Activated T-helper 17 cell treated with anti-CD3 and anti-CD28 coated beads, Interleukin-2, amount 50 U/mL, for 72 hours (primary cell): ENCODE measurements at regions not wholly inside any gene's neighbourhood (a gene's known extent, or its start where the extent isn't known, plus 50 kb on each side); places are given as distances from the start of the nearest gene placed in this dataset.

Experiments
- ATAC-seq: fragments of 150-1000 bp; cut with Tn5 transposase; replicated peaks from 2 replicates; pipeline ENCODE4 v1.10.0; 2021; ENCODE audit warnings: mild to moderate bottlenecking, moderate library complexity
- H3K27ac Mint-ChIP-seq: one replicate; pipeline ENCODE4 v1.8.0; 2022; ENCODE audit warnings: mixed read lengths
- H3K27me3 Mint-ChIP-seq: one replicate; pipeline ENCODE4 v1.8.0; 2022; ENCODE audit warnings: mixed read lengths
- H3K36me3 Mint-ChIP-seq: one replicate; pipeline ENCODE4 v1.8.0; 2022; ENCODE audit warnings: low read depth, mild to moderate bottlenecking, mixed read lengths
- H3K4me1 Mint-ChIP-seq: one replicate; pipeline ENCODE4 v1.8.0; 2022; ENCODE audit warnings: mixed read lengths
- H3K4me3 Mint-ChIP-seq: one replicate; pipeline ENCODE4 v1.8.0; 2022; ENCODE audit warnings: mild to moderate bottlenecking, mixed read lengths
- H3K9me3 Mint-ChIP-seq: one replicate; pipeline ENCODE4 v1.8.0; 2022; ENCODE audit warnings: mixed read lengths

GRCh38 chr13:106400289-106400688 lies 135.2 kb downstream of the EFNB2 start:
- peaks cover 22% of the 10 kb centered on the region for H3K27me3 Mint-ChIP-seq
- ATAC-seq, result no peak
- no peaks in the 10 kb centered on the region for H3K4me1 Mint-ChIP-seq
- H3K4me3 Mint-ChIP-seq, result no peak overlapping the region
- no peaks in the 10 kb centered on the region for H3K36me3 Mint-ChIP-seq
- H3K27ac Mint-ChIP-seq, result no peak overlapping the region
- H3K9me3 Mint-ChIP-seq, result peaks cover 3% of the 10 kb centered on the region

GRCh38 chr13:106398289-106398688 lies 137.2 kb downstream of the EFNB2 start:
- H3K9me3 Mint-ChIP-seq, result peaks cover 3% of the 10 kb centered on the region
- H3K4me1 Mint-ChIP-seq, result no peaks in the 10 kb centered on the region
- H3K27me3 Mint-ChIP-seq, result peaks cover 21% of the 10 kb centered on the region
- no peak overlapping the region for H3K4me3 Mint-ChIP-seq
- no peaks in the 10 kb centered on the region for H3K36me3 Mint-ChIP-seq
- no peak overlapping the region for H3K27ac Mint-ChIP-seq
- no peak for ATAC-seq

DNA sequence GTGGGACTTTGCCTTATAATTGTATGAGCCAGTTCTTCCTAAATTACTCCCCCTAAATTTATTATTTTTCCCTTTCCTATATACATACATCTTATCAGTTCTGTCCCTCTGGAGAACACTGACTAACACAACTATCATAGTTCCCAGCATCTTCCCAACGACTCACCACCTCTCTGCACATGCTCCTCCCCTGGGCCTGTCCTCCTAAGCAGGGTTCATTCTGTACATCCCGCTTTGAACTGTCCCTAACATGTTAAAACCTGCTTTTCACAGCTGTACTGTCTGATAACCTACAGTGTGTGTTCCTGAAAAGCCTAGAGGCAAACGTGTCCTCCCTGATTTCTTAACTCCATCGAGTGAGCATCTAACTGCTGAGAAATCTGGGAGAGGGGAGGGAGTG lies 141.7 kb downstream of the EFNB2 start:
- ATAC-seq, result no peak
- Mint-ChIP-seq H3K4me3 (no peak overlapping the region), H3K36me3 (no peaks in the 10 kb centered on the region), H3K27ac (no peak overlapping the region), H3K27me3 (peaks cover 10% of the 10 kb centered on the region), H3K4me1 (no peaks in the 10 kb centered on the region), H3K9me3 (no peaks in the 10 kb centered on the region)

- no peak overlapping the region for H3K27ac Mint-ChIP-seq
- H3K9me3 Mint-ChIP-seq, result no peaks in the 10 kb centered on the region
- H3K36me3 Mint-ChIP-seq, result no peaks in the 10 kb centered on the region
- peaks cover 9% of the 10 kb centered on the region for H3K27me3 Mint-ChIP-seq
- no peaks in the 10 kb centered on the region for H3K4me1 Mint-ChIP-seq
- H3K4me3 Mint-ChIP-seq, result no peak overlapping the region
- no peak for ATAC-seq
Measured at GRCh38 chr13:106391681-106392080, 143.8 kb downstream of the EFNB2 start.

DNA sequence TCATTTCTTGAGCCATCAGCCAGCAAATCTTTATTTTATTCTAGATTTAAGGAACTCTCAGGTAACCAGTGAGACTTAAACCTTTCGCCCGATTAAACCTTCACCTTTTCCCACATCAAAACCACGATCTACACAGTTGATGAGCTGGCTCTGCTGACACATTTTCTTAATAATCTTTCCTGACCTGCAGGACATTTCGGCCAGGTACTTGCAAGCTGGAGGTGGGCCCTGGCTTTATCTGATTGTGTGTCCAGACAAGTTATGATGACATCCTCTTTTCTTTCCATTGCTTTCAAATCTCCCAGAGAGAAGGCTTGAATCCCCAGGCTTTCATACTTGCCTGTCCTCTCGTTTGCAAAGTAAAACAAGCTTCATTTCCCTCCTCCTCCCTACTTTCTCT lies 144.2 kb downstream of the EFNB2 start:
- Mint-ChIP-seq H3K4me3 (no peak overlapping the region), H3K27ac (no peak overlapping the region), H3K9me3 (no peaks in the 10 kb centered on the region), H3K36me3 (no peaks in the 10 kb centered on the region), H3K4me1 (no peaks in the 10 kb centered on the region), H3K27me3 (peaks cover 6% of the 10 kb centered on the region)
- ATAC-seq, result no peak

DNA sequence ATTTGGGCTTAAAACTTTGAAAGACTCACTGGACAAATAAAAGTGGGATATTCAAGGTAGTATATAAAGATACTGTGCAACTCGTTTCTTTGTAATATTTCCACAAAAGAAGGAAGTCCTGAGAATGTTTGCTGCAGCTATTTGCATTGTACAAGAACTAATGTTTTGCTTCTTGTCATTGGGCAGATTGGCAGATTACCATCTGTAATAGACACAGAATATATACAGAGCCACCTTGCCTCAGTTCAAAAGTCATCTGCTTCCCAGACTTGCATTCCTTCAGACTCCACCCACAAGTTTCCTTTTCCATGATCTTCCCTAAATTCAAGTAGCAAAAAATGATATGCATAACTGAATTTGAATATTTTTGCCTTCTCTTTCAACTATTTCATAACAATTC lies 145.1 kb downstream of the EFNB2 start:
- Mint-ChIP-seq H3K4me1 (no peaks in the 10 kb centered on the region), H3K9me3 (no peaks in the 10 kb centered on the region), H3K27ac (no peak overlapping the region), H3K27me3 (peaks cover 6% of the 10 kb centered on the region), H3K36me3 (no peaks in the 10 kb centered on the region), H3K4me3 (no peak overlapping the region)
- no peak for ATAC-seq

DNA sequence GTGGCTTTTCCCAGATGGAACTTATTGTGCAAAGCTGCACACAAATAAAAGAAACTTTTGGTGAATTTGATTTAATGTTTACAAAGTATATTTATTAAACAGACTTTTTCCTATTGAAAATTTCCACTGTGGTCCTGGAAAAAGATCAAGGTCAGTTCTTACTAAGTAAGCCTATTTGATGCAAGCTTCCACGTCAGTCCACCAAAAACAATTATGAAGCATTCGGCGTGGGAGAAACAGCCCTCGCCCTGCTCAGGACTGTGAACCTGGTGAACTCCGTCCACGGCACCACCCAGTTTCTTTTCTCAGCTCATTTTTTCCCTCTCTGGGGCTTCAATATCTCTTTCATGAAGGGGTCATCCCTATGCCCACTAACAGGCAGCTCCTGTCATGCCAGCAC lies 149.8 kb downstream of the EFNB2 start:
- ATAC-seq, result no peak
- Mint-ChIP-seq H3K4me3 (no peak overlapping the region), H3K27ac (no peak overlapping the region), H3K27me3 (peaks cover 6% of the 10 kb centered on the region), H3K4me1 (no peaks in the 10 kb centered on the region), H3K9me3 (no peaks in the 10 kb centered on the region), H3K36me3 (no peaks in the 10 kb centered on the region)

DNA sequence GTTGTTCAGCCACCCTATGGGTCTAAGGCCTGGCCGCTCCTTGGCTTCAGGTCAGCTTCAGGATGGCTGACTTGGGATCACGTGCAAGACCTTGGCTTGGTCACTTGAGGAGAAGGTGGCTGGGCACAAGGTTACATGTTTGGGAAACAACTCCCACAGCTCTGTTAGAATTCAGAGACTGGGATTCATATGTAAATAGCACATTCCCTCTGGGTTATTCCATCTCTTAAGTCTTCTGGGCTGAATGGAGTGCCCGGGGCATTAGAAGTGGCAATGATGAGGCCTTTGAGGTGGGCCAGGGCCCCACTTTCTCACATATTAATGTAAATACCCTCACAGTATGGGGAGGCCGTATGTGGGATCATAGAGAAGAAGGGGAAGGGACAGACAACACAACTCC lies 150.9 kb downstream of the EFNB2 start:
- Mint-ChIP-seq H3K4me1 (no peaks in the 10 kb centered on the region), H3K27ac (no peak overlapping the region), H3K27me3 (peaks cover 5% of the 10 kb centered on the region), H3K36me3 (no peaks in the 10 kb centered on the region), H3K9me3 (no peaks in the 10 kb centered on the region), H3K4me3 (no peak overlapping the region)
- ATAC-seq, result no peak

- no peaks in the 10 kb centered on the region for H3K36me3 Mint-ChIP-seq
- no peaks in the 10 kb centered on the region for H3K9me3 Mint-ChIP-seq
- ATAC-seq, result no peak
- H3K27ac Mint-ChIP-seq, result no peak overlapping the region
- H3K4me3 Mint-ChIP-seq, result no peak overlapping the region
- peaks cover 8% of the 10 kb centered on the region for H3K27me3 Mint-ChIP-seq
- H3K4me1 Mint-ChIP-seq, result no peaks in the 10 kb centered on the region
Measured at GRCh38 chr13:106383791-106384190, 151.7 kb downstream of the EFNB2 start.

DNA sequence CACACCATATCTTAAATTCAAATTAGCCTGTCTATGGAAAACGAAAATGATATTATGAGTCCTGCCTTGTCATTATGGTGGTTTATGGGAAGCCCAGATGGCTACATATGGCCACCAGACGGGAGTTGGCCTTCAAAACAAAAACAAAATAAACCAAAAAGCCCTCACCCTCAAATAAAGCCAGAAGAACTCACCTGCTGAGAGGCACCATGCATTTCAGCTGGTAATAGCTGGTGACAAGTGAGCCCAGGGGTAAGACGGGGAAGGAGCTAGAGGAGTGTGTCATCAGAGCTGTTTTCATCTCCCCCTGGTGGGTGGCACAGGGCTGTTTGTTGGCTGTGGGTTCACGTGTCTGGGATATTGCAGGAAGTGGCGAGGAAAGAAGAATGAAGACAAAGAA lies 152.9 kb downstream of the EFNB2 start:
- Mint-ChIP-seq H3K4me3 (no peak overlapping the region), H3K36me3 (no peaks in the 10 kb centered on the region), H3K4me1 (no peaks in the 10 kb centered on the region), H3K9me3 (no peaks in the 10 kb centered on the region), H3K27me3 (peaks cover 14% of the 10 kb centered on the region), H3K27ac (no peak overlapping the region)
- ATAC-seq, result no peak

DNA sequence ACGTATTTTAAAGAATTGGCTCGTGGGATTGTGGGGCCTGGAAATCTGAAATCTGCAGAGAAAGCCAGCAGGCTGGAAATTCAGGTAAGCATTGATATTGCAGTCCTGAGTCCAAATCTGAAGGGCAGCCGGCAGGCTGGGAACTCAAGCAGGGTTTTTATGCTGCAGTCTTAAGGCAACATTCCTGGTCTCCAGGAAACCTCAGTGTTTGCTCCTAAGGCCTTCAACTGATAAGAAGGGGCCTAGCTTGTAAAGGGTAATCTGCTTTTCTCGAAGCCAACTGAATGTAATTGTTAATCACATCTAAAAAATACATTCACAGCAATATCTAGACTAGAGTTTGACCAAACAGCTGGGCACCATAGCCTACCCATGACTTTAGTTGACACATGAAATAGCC lies 154.4 kb downstream of the EFNB2 start:
- H3K36me3 Mint-ChIP-seq, result no peaks in the 10 kb centered on the region

GRCh38 chr13:106377931-106378662 lies 157.4 kb downstream of the EFNB2 start:
- Mint-ChIP-seq H3K36me3 (no peaks in the 10 kb centered on the region), H3K27me3 (peaks cover 14% of the 10 kb centered on the region), H3K27ac (no peak overlapping the region), H3K9me3 (no peaks in the 10 kb centered on the region), H3K4me1 (no peaks in the 10 kb centered on the region), H3K4me3 (no peak overlapping the region)
- no peak for ATAC-seq

More for the DNA sequence above, 154.4 kb downstream of the EFNB2 start:
- ATAC-seq, result no peak
- Mint-ChIP-seq H3K27ac (no peak overlapping the region), H3K4me1 (no peaks in the 10 kb centered on the region), H3K4me3 (no peak overlapping the region), H3K9me3 (no peaks in the 10 kb centered on the region), H3K27me3 (peaks cover 14% of the 10 kb centered on the region)

DNA sequence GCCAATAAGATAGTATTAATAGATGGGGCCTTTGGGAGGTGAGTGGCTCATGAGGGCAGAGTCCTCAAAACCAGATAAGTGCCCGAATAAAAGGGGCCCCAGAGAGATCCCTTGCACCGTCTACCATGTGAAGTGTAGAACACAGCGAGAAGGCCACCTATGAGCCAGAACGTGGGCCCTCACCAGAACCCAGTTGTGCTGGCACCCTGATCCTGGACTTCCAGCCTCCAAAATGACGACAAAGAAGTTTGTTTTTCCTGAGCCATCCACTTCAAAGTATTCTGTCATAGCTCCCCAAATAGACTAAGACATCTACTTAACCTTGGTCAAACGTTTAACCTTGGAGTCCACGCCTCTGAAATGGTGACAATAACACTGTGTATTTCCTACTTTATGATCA lies 158.1 kb downstream of the EFNB2 start:
- H3K4me1 Mint-ChIP-seq, result no peaks in the 10 kb centered on the region

DNA sequence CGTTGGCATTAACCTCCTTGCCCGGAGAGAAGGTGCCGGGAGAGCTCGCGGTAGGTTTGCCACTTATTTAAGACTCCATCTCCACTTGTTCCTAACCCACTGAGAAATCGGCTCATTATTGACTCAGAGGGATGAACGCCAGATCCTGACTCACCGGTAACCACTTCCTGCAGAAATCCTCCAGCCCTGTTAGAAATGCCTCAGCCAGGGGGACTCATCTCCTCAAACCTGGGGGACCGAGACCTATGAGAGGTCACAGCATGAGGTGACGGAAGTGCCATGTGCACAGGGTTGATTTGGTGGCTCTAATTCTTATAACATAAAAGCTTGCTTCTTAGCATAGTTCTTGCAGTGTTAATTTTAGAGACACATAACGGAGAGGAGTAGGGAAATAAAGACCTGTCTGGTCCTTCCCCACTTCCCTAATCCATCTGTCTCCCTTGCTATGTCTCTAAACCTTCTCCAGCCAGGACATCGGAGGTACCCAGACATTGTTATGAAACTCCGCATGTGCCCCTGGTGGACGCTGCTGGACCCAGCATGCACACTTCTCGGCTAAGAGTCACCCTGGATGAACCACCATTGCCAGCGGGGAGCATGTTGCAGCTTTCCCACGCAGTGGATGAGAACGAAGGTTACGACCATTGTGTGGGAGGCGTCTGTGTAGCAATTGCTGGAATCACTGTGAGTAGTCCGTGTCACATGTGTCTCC lies 158.9 kb downstream of the EFNB2 start:
- H3K9me3 Mint-ChIP-seq, result no peaks in the 10 kb centered on the region
- H3K4me3 Mint-ChIP-seq, result no peak overlapping the region
- H3K36me3 Mint-ChIP-seq, result no peaks in the 10 kb centered on the region
- H3K27me3 Mint-ChIP-seq, result peaks cover 14% of the 10 kb centered on the region
- ATAC-seq, result peak; percentile 70
- H3K4me1 Mint-ChIP-seq, result no peaks in the 10 kb centered on the region
- H3K27ac Mint-ChIP-seq, result no peak overlapping the region

More for the DNA sequence above, 158.1 kb downstream of the EFNB2 start:
- H3K27ac Mint-ChIP-seq, result no peak overlapping the region
- H3K27me3 Mint-ChIP-seq, result peaks cover 14% of the 10 kb centered on the region
- no peak for ATAC-seq
- H3K36me3 Mint-ChIP-seq, result no peaks in the 10 kb centered on the region
- no peaks in the 10 kb centered on the region for H3K9me3 Mint-ChIP-seq
- no peak overlapping the region for H3K4me3 Mint-ChIP-seq

GRCh38 chr13:106375085-106375484 lies 160.4 kb downstream of the EFNB2 start:
- Mint-ChIP-seq H3K9me3 (no peaks in the 10 kb centered on the region), H3K36me3 (no peaks in the 10 kb centered on the region), H3K4me1 (no peaks in the 10 kb centered on the region), H3K4me3 (no peak overlapping the region), H3K27me3 (peaks cover 22% of the 10 kb centered on the region), H3K27ac (no peak overlapping the region)
- no peak for ATAC-seq
